Endometrium (tissue), 2 donors: ENCODE measurements at regions not wholly inside any gene's neighbourhood (a gene's known extent, or its start where the extent isn't known, plus 50 kb on each side); places are given as distances from the start of the nearest gene placed in this dataset.
"Not testable (repeated sequence)": the region's sequence is repeated elsewhere in the genome, so short reads cannot be mapped to it uniquely, and the experiment has no call there.

Experiments
- FAIRE-seq: peaks from 2 replicates; lab custom pipeline; 2012; peaks lifted over from hg19 to GRCh38; lab: Jason Lieb, UNC
- donor health status: control.
- donor health status: control.

- no peak for FAIRE-seq
Measured at GRCh38 chr2:56021136-56021474, 97.5 kb upstream of the EFEMP1 start.

- FAIRE-seq, result no peak
Measured at GRCh38 chr2:56021579-56021978, 98.0 kb upstream of the EFEMP1 start.

- FAIRE-seq, result no peak
Measured at GRCh38 chr2:56025469-56026193, 102.0 kb upstream of the EFEMP1 start.

GRCh38 chr2:56026828-56027227 lies 103.2 kb upstream of the EFEMP1 start:
- no peak for FAIRE-seq

- no peak for FAIRE-seq
Measured at GRCh38 chr2:56030062-56030461, 106.5 kb upstream of the EFEMP1 start.

GRCh38 chr2:56030901-56031300 lies 107.3 kb upstream of the EFEMP1 start:
- no peak for FAIRE-seq

GRCh38 chr2:56034258-56034657 lies 110.7 kb upstream of the EFEMP1 start:
- FAIRE-seq, result no peak

- no peak for FAIRE-seq
Measured at GRCh38 chr2:56040189-56040588, 116.6 kb upstream of the EFEMP1 start.

GRCh38 chr2:56040834-56041233 lies 117.3 kb upstream of the EFEMP1 start:
- no peak for FAIRE-seq

GRCh38 chr2:56047136-56047535 lies 123.6 kb upstream of the EFEMP1 start:
- no peak for FAIRE-seq

- no peak for FAIRE-seq
Measured at GRCh38 chr2:56049233-56049845, 125.8 kb upstream of the EFEMP1 start.

- FAIRE-seq, result no peak
Measured at GRCh38 chr2:56053679-56054078, 130.1 kb upstream of the EFEMP1 start.

- FAIRE-seq, result no peak
Measured at GRCh38 chr2:56055405-56055804, 128.4 kb upstream of the CCDC85A start.

- FAIRE-seq, result not testable (repeated sequence)
Measured at GRCh38 chr2:56061327-56061726, 122.5 kb upstream of the CCDC85A start.

- FAIRE-seq, result no peak
Measured at GRCh38 chr2:56068746-56069145, 115.0 kb upstream of the CCDC85A start.

- FAIRE-seq, result no peak
Measured at GRCh38 chr2:56077359-56077915, 106.4 kb upstream of the CCDC85A start.

GRCh38 chr2:56082665-56083064 lies 101.1 kb upstream of the CCDC85A start:
- FAIRE-seq, result no peak

GRCh38 chr2:56084111-56084901 lies 99.5 kb upstream of the CCDC85A start:
- no peak for FAIRE-seq

GRCh38 chr2:56086336-56086735 lies 97.5 kb upstream of the CCDC85A start:
- no peak for FAIRE-seq

GRCh38 chr2:56088411-56088810 lies 95.4 kb upstream of the CCDC85A start:
- no peak for FAIRE-seq

GRCh38 chr2:56089931-56090330 lies 93.9 kb upstream of the CCDC85A start:
- no peak for FAIRE-seq

GRCh38 chr2:56099963-56100362 lies 83.8 kb upstream of the CCDC85A start:
- FAIRE-seq, result no peak

- no peak for FAIRE-seq
Measured at GRCh38 chr2:56100791-56101312, 82.9 kb upstream of the CCDC85A start.
